H9 (cell line): ENCODE measurements at regions not wholly inside any gene's neighbourhood (a gene's known extent, or its start where the extent isn't known, plus 50 kb on each side); places are given as distances from the start of the nearest gene placed in this dataset.

Source experiments
- DNase-seq: peaks from one replicate; pipeline ENCODE4 v3.0.0-alpha.2; 2017
- H2AFZ ChIP-seq: one replicate; pipeline ENCODE4 v1.6.1; 2013; ENCODE audit warnings: mild to moderate bottlenecking, low read length, control low read depth, moderate library complexity
- H2AK5ac ChIP-seq: 2 replicates; pipeline ENCODE4 v1.6.1; 2013; ENCODE audit warnings: low read length, control low read depth, mixed read lengths; ENCODE audit not compliant: insufficient read length
- H2BK120ac ChIP-seq: one replicate; pipeline ENCODE4 v1.6.1; 2013; ENCODE audit warnings: low read depth, mild to moderate bottlenecking, low read length, control low read depth, inconsistent platforms; ENCODE audit not compliant: poor library complexity, severe bottlenecking
- H2BK12ac ChIP-seq: 2 replicates; pipeline ENCODE4 v1.6.1; 2013; ENCODE audit warnings: low read length, control low read depth, mixed read lengths, low read depth; ENCODE audit not compliant: insufficient read length
- H2BK15ac ChIP-seq: 2 replicates; pipeline ENCODE4 v1.6.1; 2013; ENCODE audit warnings: low read depth, low read length, control low read depth
- H2BK20ac ChIP-seq: one replicate; pipeline ENCODE4 v1.6.1; 2013; ENCODE audit warnings: low read depth, mild to moderate bottlenecking, low read length, control low read depth, inconsistent platforms; ENCODE audit not compliant: poor library complexity, severe bottlenecking
- H2BK5ac ChIP-seq: 2 replicates; pipeline ENCODE4 v1.6.1; 2013; ENCODE audit warnings: low read length, control low read depth, mixed read lengths; ENCODE audit not compliant: insufficient read length
- H3K14ac ChIP-seq: 2 replicates; pipeline ENCODE4 v1.6.1; 2013; ENCODE audit warnings: low read length, control low read depth; ENCODE audit not compliant: insufficient read depth
- H3K18ac ChIP-seq: 2 replicates; pipeline ENCODE4 v1.6.1; 2013; ENCODE audit warnings: low read depth, mild to moderate bottlenecking, mixed read lengths, low read length, control low read depth; ENCODE audit not compliant: insufficient read length
- H3K23ac ChIP-seq: 2 replicates; pipeline ENCODE4 v1.6.1; 2013; ENCODE audit warnings: low read length, control low read depth, mixed read lengths, low read depth; ENCODE audit not compliant: insufficient read length
- H3K23me2 ChIP-seq: 2 replicates; pipeline ENCODE4 v1.6.1; 2013; ENCODE audit warnings: low read depth, mild to moderate bottlenecking, mixed read lengths, low read length, control low read depth; ENCODE audit not compliant: insufficient read length, poor library complexity, severe bottlenecking
- H3K27ac ChIP-seq: 2 replicates; pipeline ENCODE4 v1.5.1; 2013; ENCODE audit warnings: low read length, control low read depth, mixed read lengths, low read depth; ENCODE audit not compliant: insufficient read length
- H3K27me3 ChIP-seq: 2 replicates; pipeline ENCODE4 v1.6.1; 2013; ENCODE audit warnings: low read length, control low read depth, inconsistent platforms; ENCODE audit not compliant: insufficient read depth
- H3K4ac ChIP-seq: 2 replicates; pipeline ENCODE4 v1.6.1; 2013; ENCODE audit warnings: low read depth, mild to moderate bottlenecking, control low read depth, inconsistent platforms, low read length, moderate library complexity
- H3K4me1 ChIP-seq: 2 replicates; pipeline ENCODE4 v1.6.1; 2013; ENCODE audit warnings: low read length, control low read depth, inconsistent platforms; ENCODE audit not compliant: insufficient read depth
- H3K4me2 ChIP-seq: 2 replicates; pipeline ENCODE4 v1.6.1; 2013; ENCODE audit warnings: low read length, control low read depth, mixed read lengths; ENCODE audit not compliant: insufficient read length, insufficient read depth
- H3K56ac ChIP-seq: 2 replicates; pipeline ENCODE4 v1.6.1; 2013; ENCODE audit warnings: low read depth, mild to moderate bottlenecking, mixed read lengths, low read length, control low read depth; ENCODE audit not compliant: insufficient read length
- H3K79me1 ChIP-seq: 2 replicates; pipeline ENCODE4 v1.6.1; 2013; ENCODE audit warnings: low read depth, mild to moderate bottlenecking, moderate library complexity, low read length, control low read depth, inconsistent platforms; ENCODE audit not compliant: insufficient read depth, poor library complexity, severe bottlenecking
- H3K79me2 ChIP-seq: 2 replicates; pipeline ENCODE4 v1.6.1; 2013; ENCODE audit warnings: low read length, control low read depth, inconsistent platforms; ENCODE audit not compliant: insufficient read depth
- H3K9ac ChIP-seq: 2 replicates; pipeline ENCODE4 v1.6.1; 2013; ENCODE audit warnings: low read length, control low read depth, mixed read lengths; ENCODE audit not compliant: insufficient read length; ENCODE audit errors: extremely low read depth
- H3K9me3 ChIP-seq: one replicate; pipeline ENCODE4 v1.6.1; 2013; ENCODE audit warnings: low read depth, low read length, inconsistent platforms; ENCODE audit not compliant: control insufficient read depth
- H3T11ph ChIP-seq: one replicate; pipeline ENCODE4 v1.6.1; 2013; ENCODE audit warnings: mild to moderate bottlenecking, low read length, control low read depth, inconsistent platforms
- H4K20me1 ChIP-seq: one replicate; pipeline ENCODE4 v1.6.1; 2013; ENCODE audit not compliant: control insufficient read depth, insufficient read length, insufficient read depth
- H4K5ac ChIP-seq: 2 replicates; pipeline ENCODE4 v1.6.1; 2013; ENCODE audit warnings: low read depth, mild to moderate bottlenecking, mixed read lengths, low read length, control low read depth; ENCODE audit not compliant: insufficient read length
- H4K8ac ChIP-seq: replicated peaks from 2 replicates; pipeline ENCODE4 v1.6.1; 2013; ENCODE audit warnings: low read length, control low read depth, mixed read lengths, low read depth; ENCODE audit not compliant: insufficient read length
- H4K91ac ChIP-seq: 2 replicates; pipeline ENCODE4 v1.6.1; 2013; ENCODE audit warnings: low read depth, mild to moderate bottlenecking, moderate library complexity, mixed read lengths, low read length, control low read depth; ENCODE audit not compliant: insufficient read length
- H3K27ac Mint-ChIP-seq, 3 experiments: 2 replicates in 2 of 3; 3 replicates in 1 of 3; pipeline ENCODE4 v1.8.0; 2020 to 2021; ENCODE audit warnings: mixed read lengths in 3 of 3, mild to moderate bottlenecking in 1 of 3, moderate library complexity in 1 of 3
- H3K27me3 Mint-ChIP-seq: 2 replicates; pipeline ENCODE4 v1.8.0; 2021; ENCODE audit warnings: low read depth, mild to moderate bottlenecking, moderate library complexity, mixed read lengths
- H3K36me3 Mint-ChIP-seq, 3 experiments: 2 replicates in 2 of 3; 3 replicates in 1 of 3; pipeline ENCODE4 v1.8.0; 2020 to 2021; ENCODE audit warnings: low read depth in 3 of 3, mixed read lengths in 3 of 3; ENCODE audit not compliant: insufficient read depth in 1 of 3
- H3K4me1 Mint-ChIP-seq, 2 experiments: 2 replicates each; pipeline ENCODE4 v1.8.0; 2020; ENCODE audit warnings: mixed read lengths in 2 of 2
- H3K4me3 Mint-ChIP-seq, 2 experiments: 2 replicates in 1 of 2; 3 replicates in 1 of 2; pipeline ENCODE4 v1.8.0; 2020 to 2021; ENCODE audit warnings: mild to moderate bottlenecking in 2 of 2, mixed read lengths in 2 of 2, moderate library complexity in 1 of 2
- H3K9me3 Mint-ChIP-seq, 2 experiments: 2 replicates in 1 of 2; 3 replicates in 1 of 2; pipeline ENCODE4 v1.8.0; 2020; ENCODE audit warnings: mild to moderate bottlenecking in 2 of 2, mixed read lengths in 2 of 2, moderate library complexity in 1 of 2
- CTCF ChIP-seq: fragments of 200-600 bp; sonication (generic); conservative IDR thresholded peaks from 3 replicates; pipeline ENCODE4 v1.8.0; 2021; ENCODE audit warnings: antibody characterized with exemption, mild to moderate bottlenecking
- WGBS: extraction: QIAGEN DNeasy Blood & Tissue Kit; methylation state at CpG from one replicate; pipeline ENCODE4 v1.1.7; 2013; ENCODE audit warnings: missing lambda C conversion rate, low lambda C conversion rate, mixed read lengths; ENCODE audit not compliant: insufficient read length; ENCODE audit errors: extremely low coverage; 5-methylcytosine and 5-hydroxymethylcytosine counted together

DNA sequence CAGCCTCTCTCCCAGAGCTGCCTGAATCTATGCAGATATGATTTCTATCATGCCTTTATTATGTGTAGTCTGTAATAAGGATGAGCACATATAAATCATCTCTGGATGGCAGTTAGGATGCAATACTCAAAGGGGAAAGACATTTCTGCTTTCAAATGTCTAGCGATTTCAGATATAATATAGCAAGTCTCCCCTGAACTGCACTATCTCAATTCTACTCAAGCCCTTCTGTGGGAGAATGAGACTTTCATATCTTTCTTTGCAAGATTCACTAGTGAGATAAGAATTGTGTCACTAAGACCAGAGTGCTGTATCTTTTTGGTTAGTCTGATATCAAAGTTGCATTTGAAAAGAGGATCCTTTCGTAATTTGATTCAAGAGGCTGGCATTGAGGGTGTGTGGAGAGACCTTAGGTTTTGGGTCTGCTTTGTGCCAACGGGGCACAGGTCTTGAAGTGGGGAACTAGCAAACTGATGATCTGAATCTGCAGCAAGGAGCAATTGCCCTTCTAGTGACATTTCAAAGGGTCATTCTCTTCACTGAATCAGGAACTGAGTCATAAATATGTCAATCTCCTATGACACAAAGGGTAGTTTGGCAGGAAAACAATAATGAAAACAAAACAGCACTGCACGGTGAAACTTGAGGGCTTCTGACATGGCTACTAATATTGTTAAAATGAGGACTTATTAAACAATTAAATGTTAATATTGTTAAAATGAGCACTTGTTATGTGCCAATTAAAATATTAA lies 305.5 kb upstream of the CLINT1 start:
- H3K4me3 Mint-ChIP-seq: no peak overlapping the region
- H3K79me2 ChIP-seq: no peaks in the 10 kb centered on the region
- no peak overlapping the region for H3K9ac ChIP-seq

More for the DNA sequence above, 305.5 kb upstream of the CLINT1 start:
- Histone ChIP-seq H3K56ac (no peak overlapping the region), H3K4me1 (no peaks in the 10 kb centered on the region), H2BK5ac (no peak overlapping the region), H3T11ph (no peak overlapping the region), H3K27me3 (no peaks in the 10 kb centered on the region), H2AK5ac (no peak overlapping the region), H3K14ac (no peak overlapping the region), H2BK15ac (no peak overlapping the region), H3K4ac (no peak overlapping the region), H3K23ac (no peak overlapping the region), H2BK120ac (no peak overlapping the region), H4K5ac (no peak overlapping the region), H2AFZ (no peak overlapping the region), H3K23me2 (no peaks in the 10 kb centered on the region), H3K4me2 (no peak overlapping the region), H4K8ac (no peak overlapping the region), H3K9me3 (no peaks in the 10 kb centered on the region), H3K18ac (no peak overlapping the region), H3K27ac (no peak overlapping the region), H2BK20ac (no peak overlapping the region), H4K20me1 (no peaks in the 10 kb centered on the region), H2BK12ac (no peak overlapping the region), H4K91ac (no peak overlapping the region), H3K79me1 (no peaks in the 10 kb centered on the region)
- no peak for DNase-seq
- Mint-ChIP-seq H3K27ac (0 out of 7 replicates have a peak overlapping the region, but pooled peaks of 1 of the 3 experiments have one; percentile 8), H3K36me3 (no peaks in the 10 kb centered on the region), H3K4me1 (peaks cover 5 to 7% of the 10 kb centered on the region in 2 experiments; a peak in 3 of 4 replicates), H3K27me3 (no peaks in the 10 kb centered on the region; the same call in 1 of the 2 replicates), H3K9me3 (no peaks in the 10 kb centered on the region)
- no peak for TF ChIP-seq CTCF
- WGBS: no CpG with 5 or more reads among the region's 4 CpGs
